Panc1 (cell line): ENCODE measurements at regions not wholly inside any gene's neighbourhood (a gene's known extent, or its start where the extent isn't known, plus 50 kb on each side); places are given as distances from the start of the nearest gene placed in this dataset.

Experiments
- CTCF ChIP-seq: fragments of 450-650 bp; IDR thresholded peaks from 2 replicates; pipeline ENCODE4 v1.5.1; 2017; ENCODE audit warnings: mild to moderate bottlenecking
- REST ChIP-seq, 2 experiments: IDR thresholded peaks; 2 replicates each; pipeline ENCODE4 v1.6.1; 2011 to 2012; ENCODE audit warnings: low read depth in 2 of 2, control low read depth in 1 of 2, low read length in 1 of 2, mild to moderate bottlenecking in 1 of 2, moderate library complexity in 1 of 2; ENCODE audit not compliant: insufficient read depth in 1 of 2

- TF ChIP-seq CTCF (no peak), REST (IDR thresholded peaks at IDR 0.05; ENCODE audit: insufficient read depth in 1 of 2, low read depth in 2 of 2, low read length in 1 of 2) (no peak)
These were observed 159.9 kb upstream of the TMTC1 start for GRCh38 chr12:29943683-29944082.
